HG02610 (cell line): ENCODE measurements at regions not wholly inside any gene's neighbourhood (a gene's known extent, or its start where the extent isn't known, plus 50 kb on each side); places are given as distances from the start of the nearest gene placed in this dataset.
"Not testable (repeated sequence)": the region's sequence is repeated elsewhere in the genome, so short reads cannot be mapped to it uniquely, and the experiment has no call there.

ENCODE experiments used
- ATAC-seq: cut with Tn5 transposase; IDR thresholded peaks from one replicate; pipeline ENCODE4 v1.9.1; 2021; ENCODE audit warnings: mild to moderate bottlenecking, moderate library complexity; ENCODE audit not compliant: unreplicated experiment

DNA sequence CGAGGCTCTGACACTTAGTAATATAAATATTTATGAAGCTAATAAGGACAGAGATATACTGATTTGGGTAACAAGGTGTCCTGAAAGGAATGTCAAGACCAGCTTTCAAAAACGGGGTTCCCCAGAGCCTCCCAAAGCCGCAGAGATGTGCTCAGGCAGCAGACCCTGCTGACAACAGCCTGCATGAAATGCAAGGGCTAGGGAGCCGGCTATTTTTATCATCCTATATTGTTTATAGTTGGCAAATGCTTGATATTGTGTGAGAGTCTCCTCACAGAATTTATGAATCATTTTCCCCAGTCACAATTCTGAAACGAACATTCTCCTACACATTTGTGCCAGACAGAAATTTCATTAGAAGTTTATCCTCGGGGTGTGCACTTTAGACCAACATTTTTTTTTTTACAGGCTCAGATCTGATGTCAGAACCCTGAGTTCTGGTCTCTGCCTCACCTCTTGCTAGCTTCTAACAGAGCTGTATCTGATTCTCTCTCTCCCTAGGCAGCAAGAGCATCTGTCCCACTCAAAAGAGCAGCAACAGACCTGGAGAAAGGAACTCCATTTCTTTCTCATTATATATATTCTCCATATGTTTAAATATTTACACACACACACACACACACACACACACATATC lies 302.3 kb upstream of the PLD5 start:
- ATAC-seq: no peak

DNA sequence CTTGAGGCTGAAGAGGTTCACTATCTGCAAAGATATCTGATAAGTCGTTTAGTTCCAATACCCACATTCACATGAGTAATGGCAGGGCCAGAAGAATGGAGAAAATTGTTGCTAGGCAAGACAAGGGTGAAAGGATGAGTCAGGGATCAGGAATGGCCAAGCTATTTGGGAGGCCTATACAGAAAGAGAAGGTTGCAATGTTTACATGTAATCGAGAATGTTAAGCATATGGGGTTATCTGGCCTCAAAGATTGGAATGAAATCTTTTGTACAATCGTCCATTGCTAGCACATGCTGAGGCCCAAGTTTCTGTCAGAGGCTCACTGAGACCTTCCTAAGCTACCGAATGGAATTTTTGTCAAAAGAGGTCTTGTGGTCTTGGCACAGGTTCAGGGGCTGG lies 299.9 kb upstream of the PLD5 start:
- ATAC-seq: no peak

DNA sequence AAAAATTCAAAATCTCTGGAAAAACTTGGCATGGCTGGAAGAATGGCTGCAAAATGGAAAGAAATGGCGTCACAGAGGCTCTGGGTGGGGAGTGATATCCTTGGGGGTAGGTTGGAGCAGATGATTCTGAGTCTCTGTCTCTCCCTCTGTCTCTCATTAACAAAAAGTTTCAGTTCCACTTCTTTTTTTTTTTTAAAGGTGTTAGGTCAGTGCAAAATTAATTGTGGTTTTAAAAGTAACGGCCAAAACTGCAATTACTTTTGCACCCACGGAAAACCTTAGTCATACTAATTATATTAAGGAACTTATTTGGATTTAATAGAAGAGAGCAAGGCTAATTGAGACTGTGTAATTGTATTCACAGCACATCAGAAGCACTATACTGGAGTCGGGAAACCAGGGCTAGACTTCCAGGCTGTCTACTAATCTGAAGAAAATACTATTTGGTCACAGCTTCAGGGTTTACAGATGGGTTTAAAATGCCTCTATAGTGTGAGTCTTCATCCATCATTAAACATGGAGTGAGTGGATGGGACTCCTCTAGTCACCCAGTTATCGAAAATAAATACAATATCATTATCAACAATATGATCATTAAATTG lies 289.1 kb upstream of the PLD5 start:
- peak; percentile 63 for ATAC-seq

DNA sequence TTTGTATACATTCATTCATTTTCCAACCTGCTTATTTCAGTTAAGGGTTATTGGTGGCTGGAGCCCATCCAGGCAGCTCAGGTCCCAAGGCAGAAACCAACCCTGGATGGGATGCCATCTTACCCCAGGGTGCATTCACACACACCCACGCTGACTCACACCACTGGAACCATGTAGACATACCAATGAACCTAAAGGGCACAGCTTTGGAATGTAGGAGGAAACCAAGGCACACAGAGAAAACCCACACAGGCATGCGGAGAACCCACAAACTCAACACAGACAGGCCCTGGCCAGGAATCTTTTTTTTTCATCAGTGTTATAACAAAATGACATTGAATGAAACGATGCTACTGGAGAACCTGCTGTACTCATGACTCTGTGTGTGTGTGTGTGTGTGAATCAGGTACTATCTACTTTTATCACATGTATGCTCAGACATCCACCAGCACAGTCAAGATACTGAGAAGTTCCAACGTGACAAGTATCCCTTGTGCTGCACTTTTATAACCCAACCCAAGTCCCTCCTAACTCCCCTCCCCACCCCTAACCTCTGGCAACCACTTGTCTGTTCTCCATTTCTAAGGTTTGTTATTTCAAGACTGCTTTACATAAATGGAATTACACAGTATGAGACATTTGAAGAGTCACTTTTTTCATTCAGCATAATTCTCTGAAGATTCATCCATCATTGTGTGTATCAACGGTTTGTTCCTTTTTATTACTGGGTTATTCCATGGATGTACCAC lies 286.8 kb upstream of the PLD5 start:
- ATAC-seq: no peak

DNA sequence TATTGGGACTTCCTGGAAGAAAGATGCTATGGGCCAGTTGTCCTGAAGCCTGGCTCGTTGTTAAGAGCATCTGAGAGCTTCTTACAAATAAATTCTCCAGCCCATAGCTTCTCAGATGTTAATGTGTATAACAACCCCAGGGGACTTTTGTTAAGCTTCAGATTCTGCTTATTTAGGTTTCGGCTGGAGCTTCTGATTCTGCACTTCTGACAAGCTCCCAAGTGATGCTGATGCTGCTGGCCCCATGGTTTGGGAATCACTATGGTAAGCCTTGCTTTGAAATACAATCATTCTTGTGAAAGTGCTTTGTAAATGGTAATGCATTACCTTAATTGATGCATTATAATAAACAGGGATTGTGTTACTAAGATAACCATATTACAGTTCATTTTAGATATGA lies 281.8 kb upstream of the PLD5 start:
- ATAC-seq: no peak

DNA sequence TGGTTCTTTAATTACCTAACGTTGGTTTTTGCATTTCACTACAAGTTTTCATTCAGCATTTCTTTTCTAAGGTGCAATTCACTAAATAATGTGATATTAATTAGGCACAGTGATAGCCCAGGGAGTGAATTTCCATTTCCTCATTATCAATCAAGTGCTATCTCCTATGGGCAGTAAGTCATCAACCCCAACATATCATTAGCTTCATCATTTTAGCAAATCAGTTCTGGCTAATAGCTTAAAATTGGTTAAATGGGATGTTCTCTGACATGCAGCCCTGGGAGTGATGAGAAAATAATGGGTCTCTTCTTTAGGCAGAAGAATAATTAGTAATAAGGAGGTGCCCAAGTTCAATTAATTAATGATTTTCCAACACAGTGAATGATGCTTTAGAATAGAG lies 280.9 kb upstream of the PLD5 start:
- ATAC-seq: not testable (repeated sequence)

DNA sequence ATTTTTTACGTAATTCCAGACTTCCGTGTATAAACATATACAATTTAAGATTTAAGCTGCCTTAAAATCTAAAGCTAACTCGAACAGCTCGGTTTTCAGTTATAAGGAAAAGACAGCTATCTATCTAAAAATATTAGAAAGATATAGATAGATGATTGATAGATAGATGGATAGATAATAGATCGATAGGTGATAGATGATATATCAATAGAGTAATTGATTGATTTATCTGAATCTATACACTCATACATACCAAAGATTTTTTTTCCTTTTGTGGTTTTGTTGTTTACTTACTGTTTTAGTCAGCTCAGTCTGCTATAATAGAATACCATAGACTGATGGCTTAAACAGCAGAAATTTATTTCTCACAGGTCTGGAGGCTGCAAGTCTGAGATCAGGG lies 278.5 kb upstream of the PLD5 start:
- no peak for ATAC-seq

DNA sequence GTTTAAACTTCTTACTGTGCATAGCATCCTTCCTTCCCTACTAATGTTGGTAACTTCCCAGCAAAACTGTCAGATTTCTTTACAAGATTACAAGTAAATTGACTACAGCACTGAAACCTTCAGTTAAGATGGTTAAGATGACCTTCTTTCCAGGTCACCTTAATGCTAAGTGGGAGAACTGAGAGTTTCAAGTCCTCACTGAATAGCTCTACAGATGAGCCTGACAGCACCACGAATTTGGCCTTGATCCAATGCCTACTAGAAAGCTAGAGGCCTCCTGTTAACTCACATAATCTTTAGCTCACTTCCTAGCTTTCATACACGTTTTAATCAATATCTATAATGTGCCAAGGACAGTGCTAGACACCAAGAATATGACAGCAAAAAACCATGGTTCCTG lies 276.0 kb upstream of the PLD5 start:
- no peak for ATAC-seq

DNA sequence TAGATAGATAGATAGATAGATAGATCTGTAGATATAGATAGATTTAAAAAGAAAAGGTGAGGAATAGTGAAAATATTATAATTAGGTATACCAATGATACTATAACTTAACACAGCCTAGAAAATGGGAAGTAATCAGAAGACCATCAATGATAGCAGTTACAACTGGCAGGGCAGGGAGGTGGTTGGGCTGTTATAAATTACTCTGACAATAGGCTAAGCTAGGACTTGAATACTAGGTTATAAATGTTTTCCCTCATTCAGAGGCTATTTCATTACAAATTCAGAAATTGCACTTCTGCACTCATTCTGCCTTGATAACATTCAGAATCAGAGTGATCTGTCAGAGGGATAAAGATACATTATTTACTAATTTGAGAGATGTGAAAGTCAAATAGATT lies 273.4 kb upstream of the PLD5 start:
- no peak for ATAC-seq

DNA sequence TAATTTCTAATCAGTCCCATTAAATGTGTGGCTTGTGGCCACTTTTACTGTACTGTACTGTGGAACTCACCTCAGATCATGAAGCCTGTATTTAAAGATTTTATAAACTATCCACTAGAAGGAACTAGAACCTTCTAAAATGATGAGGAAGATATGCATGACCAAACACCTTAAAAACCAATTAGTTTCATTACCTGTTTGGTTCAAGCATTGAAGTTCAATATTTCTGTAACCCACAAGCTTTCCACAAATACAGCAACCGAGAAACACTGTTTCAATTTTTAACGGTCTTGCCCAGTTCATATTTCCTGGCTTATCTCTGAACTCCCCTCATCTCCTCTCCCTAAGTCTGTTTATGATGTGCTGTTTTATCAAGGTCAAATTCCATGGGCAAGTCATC lies 264.3 kb upstream of the PLD5 start:
- ATAC-seq: peak; percentile 57

DNA sequence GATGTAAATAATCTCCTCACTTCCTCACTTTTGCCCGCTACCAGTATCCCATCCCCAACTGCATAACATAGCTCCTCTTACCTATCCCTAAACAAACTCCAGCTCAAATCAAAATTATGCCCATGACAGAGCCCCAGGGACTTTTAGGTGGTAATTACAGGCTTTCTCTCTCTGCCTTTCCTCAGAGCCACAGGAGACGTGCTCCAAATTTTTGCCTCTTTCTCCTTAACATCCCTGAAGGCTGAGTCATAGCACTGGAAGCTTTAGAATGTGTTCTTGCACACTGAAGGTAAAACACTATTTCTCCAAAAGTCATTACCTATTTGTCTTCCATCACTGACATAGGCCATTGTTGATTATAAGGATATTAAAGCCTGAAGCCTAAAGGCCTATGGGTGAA lies 263.5 kb upstream of the PLD5 start:
- no peak for ATAC-seq

DNA sequence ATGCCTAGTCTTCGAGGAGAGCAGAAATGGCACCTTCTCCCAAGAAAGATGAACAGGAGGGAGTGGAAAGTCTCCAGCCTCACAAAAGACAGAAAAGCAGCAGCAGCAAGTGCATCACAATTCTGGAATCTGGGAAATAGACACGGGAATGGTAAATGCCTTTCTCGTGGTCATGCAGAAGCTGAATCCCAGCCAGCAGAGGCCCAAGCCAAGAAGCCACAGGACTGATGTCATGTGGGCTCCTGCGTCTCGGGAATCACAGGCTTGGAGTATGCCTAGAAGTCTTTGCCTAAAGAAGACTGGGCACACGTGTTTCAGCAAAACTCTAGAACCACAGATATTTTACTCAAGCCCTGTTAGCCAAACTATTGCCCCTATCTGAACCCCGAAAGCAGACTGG lies 260.3 kb upstream of the PLD5 start:
- no peak for ATAC-seq

DNA sequence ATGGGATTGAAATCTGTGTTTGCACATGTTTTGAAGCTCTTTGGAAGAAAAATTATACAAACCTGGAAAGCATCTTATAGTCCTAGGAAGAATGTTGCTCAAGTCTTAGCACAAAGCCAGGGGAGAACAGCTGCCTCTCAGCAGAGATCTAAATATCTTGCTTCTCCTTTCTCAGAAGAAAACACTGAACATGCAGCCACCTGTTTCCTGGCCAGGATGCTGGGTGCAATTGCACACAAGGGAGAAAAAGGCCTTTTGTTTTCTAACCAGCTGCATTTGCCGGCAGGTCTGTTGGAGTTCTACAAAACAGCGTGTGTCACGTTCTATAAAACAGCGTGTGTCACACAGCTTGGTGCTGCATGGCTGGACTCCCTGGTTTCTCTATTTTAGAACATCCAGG lies 259.6 kb upstream of the PLD5 start:
- no peak for ATAC-seq

DNA sequence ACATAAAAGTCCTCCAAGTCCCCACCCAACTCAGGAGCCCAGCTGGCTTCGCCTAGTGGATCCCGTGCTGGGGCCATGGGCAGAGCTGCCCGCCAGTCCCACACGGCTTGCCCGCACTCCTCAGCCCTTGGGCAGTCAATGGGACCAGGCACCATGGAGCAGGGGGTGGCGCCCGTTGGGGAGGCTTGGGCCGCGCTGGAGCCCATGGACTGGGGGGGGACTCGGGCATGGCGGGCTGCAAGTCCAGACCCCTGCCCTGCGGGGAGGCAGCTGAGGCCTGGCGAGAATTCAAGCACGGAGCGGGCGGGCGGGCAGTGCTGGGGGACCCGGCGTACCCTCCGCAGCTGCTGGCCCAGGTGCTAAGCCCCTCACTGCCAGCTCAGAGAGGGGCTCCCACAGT lies 249.8 kb upstream of the PLD5 start:
- no peak for ATAC-seq

DNA sequence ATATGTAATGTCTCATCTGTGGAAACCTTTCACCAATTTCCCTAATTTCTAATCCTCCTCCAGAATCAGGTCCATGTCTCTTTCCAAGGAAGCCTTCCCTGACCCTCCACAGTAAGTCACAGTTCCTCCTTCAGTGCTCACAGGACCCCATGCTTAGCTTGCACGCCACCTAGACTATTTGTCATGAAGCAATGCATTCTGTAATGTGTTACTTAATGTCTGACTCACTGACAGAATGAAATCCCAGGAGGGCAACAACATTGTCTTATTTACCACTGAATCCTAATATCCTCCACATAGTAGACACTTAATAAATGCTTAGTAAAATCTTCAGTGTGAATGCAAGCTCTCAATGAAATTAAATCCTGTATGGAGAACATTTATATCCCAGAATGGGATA lies 245.9 kb upstream of the PLD5 start:
- ATAC-seq: no peak

DNA sequence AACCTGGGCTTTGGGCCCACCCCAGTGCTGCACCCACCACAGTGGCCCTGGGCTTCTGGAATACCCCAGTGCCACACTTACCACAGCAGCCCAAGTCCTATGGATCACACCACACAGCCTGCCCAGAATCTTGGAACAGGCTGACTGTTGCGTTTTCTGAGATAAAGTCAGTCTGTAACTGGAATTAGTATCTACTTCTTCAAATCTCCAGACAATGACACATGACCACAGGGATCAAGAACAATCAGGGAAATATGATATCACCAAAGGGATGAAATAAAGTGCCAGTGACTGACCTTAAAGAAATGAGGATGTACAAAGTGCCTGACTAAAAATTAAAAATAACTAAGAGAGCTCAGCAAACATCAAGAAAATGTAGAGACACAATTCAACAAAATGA lies 239.7 kb upstream of the PLD5 start:
- no peak for ATAC-seq

DNA sequence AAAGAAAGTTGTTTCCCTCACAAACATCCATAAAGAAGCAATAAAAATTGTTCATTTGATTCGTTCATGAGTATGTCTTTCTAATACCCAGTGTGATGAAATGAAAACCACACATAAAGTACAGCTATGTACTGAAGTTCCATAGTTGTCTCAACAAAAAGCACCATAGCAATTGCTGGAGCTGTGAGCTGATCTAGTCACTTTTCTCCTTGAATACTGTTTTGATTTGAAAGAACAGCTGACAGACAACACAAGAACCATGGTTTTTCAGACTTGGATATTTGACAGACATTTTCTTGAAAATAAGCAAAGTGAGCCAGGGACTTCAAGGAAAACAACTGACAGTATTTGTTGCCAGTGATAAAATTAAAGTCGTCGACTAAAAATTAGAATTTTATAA lies 237.1 kb upstream of the PLD5 start:
- ATAC-seq: no peak

DNA sequence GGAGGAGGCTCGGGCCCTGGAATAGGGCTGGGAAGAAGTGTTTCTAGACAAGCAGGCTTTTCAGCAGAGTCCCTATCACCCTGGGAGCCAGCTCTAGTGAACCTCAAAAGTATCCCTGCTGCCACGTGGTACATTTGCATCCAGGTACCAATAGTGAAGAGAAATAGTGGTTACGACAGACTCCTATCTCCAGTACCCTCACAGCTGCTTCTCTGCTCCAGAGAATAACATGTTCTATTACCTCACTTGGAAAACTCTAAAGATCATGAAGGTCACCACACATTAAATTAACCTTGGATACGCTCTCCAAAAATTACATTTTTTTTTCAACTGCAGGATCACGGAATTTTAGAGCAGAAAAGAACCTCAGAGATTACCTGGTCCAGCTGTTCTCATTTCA lies 230.4 kb upstream of the PLD5 start:
- no peak for ATAC-seq

DNA sequence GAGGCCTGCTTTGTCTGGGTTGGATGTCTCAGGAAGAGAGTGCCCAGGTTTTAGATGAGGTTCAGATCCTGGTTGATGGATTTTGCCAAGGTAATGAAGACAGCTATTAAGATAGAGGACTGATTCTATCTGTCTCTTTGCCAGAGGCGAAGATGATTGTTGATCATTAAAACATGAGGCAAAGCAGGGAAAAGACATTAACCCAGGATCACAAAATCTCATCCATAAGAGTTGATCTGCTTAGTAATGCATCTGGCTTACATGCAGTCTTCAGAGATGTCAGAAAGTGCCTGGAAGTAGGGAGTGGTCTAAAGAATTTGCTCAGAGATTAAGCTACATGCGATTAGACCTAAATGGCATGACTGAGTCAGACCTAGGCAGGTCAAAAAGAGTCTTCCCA lies 229.6 kb upstream of the PLD5 start:
- no peak for ATAC-seq

DNA sequence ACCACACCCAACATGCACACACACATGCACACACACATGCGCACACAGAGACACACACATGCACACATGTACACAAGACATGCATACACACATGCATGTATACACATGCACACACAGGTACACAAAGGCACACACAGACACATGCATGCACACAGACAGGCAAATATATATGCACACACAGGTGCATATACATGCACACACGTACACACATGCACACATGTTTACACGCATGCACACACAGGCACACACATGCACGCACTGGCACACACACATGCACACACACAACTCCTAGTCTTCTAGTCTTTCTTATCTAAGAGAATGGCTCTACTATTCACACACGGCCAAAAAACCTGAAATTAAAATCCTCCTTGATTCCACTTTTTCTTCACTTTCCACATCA lies 222.7 kb upstream of the PLD5 start:
- ATAC-seq: no peak

DNA sequence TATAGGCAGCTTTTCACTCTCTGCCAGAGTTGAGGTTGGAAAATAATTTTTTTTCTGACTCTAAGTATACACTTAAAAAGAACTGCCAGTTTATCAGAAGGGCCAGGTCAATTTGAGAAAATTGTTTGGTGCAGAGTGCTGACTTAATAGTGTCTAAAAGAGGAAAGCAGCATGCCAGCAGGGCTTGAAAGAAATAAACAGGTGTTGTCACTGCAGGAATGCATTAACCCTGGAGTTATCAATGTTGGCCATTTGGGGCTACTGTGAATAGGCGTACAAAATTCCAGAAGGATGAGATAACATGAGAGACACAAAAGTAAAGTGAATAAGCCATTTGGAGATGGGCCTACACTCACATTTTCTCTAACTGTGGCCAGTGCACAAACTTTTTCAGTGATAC lies 220.6 kb upstream of the PLD5 start:
- no peak for ATAC-seq

DNA sequence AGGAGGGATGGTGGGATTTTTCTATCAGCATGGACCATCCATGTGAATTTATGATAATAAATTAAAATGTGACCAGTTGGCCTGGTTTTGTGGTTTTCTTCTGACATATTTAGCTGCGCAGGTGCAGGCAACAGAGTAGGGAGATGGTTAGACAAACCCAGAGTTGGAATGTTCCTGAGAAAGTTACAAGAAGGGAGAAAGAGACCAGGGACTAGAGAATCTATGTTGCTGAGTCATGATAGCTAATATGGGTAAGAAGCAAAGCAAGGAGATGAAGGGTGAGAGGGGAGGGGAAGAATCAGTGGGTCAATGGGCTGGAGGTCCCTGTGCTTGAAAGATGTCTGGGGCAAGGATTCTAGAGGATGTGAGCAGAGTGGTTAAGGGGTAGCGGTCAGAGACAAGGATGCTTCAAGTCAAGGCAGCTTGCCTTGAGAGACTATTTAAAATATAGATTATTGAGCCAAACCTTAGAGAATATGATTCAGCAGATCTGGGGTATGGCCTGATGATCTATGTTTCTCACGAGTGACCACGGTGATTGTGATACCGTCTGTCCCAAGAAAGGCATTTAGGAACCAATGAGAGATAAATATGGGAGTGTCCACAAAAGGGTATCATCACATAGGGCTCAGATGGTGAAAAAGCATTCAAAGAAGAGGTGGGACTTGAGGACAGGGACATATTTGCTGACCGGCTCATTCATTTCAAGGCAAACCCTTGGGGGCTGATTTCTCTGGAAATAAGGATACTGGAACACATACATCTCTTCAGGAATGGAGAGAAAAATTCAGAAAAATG lies 219.7 kb upstream of the PLD5 start:
- no peak for ATAC-seq
